Right renal pelvis (tissue), 4 donors: ENCODE measurements at regions not wholly inside any gene's neighbourhood (a gene's known extent, or its start where the extent isn't known, plus 50 kb on each side); places are given as distances from the start of the nearest gene placed in this dataset.
"Not testable (repeated sequence)": the region's sequence is repeated elsewhere in the genome, so short reads cannot be mapped to it uniquely, and the experiment has no call there.

ENCODE experiments used
- DNase-seq, 4 donors: peaks; one replicate each; pipeline ENCODE4 v3.0.0-alpha.2; 2013; ENCODE audit warnings: low read depth in 4 of 4, low spot score in 3 of 4, missing footprints in 1 of 4

GRCh38 chrX:36642052-36642451 lies 366.1 kb upstream of the FAM47C start:
- no peak for DNase-seq

DNA sequence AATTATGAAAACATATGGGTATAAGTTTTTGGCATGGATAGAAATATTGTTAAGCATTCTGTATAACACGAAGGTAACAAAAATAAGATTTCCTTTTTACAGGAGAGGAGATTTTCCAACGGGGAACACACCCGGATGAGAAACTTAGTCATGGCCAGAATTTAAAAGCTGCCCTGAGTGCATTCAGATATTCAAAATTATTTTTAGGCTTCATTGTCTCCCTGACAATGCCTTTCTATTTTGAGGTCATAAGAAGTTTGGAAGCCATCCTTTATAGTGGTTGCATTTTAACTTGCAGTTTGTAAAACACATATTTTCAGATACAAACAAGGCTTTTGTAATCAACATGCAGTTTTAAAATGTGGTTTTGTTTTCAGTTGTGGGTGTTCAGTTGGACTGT lies 357.5 kb upstream of the FAM47C start:
- no peak for DNase-seq

- DNase-seq: no peak
Measured at GRCh38 chrX:36683507-36683906, 324.7 kb upstream of the FAM47C start.

- no peak for DNase-seq
Measured at GRCh38 chrX:36684053-36684452, 324.1 kb upstream of the FAM47C start.

- DNase-seq: no peak
Measured at GRCh38 chrX:36721990-36722389, 286.2 kb upstream of the FAM47C start.

- no peak for DNase-seq
Measured at GRCh38 chrX:36753602-36754001, 254.6 kb upstream of the FAM47C start.

GRCh38 chrX:36787752-36788151 lies 220.4 kb upstream of the FAM47C start:
- DNase-seq: no peak

GRCh38 chrX:36803151-36803550 lies 205.0 kb upstream of the FAM47C start:
- no peak for DNase-seq

DNA sequence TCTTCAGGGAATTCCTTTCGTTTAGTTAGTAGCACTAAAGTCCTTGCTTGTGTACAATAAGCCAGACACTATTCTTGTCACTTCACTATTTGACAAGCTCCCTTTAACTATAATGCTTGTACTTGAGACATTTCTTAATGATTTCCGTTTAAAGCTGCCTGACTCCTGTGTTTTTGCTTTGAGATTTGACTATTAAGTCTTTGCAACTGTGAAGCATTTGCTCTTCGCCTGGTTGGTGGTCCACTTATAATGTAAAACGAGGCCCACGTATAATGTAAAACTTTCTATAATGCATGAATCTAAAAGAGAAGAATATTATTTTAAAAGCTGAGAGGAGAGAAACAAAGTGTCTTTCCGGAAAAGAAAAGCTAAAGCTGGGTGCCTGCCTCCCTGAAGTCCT lies 204.1 kb upstream of the FAM47C start:
- no peak for DNase-seq

- no peak for DNase-seq
Measured at GRCh38 chrX:36844857-36845256, 163.3 kb upstream of the FAM47C start.

- DNase-seq: no peak
Measured at GRCh38 chrX:36847496-36847895, 160.7 kb upstream of the FAM47C start.

GRCh38 chrX:36849407-36849806 lies 158.8 kb upstream of the FAM47C start:
- no peak for DNase-seq

GRCh38 chrX:36856849-36857248 lies 151.3 kb upstream of the FAM47C start:
- no peak for DNase-seq

DNA sequence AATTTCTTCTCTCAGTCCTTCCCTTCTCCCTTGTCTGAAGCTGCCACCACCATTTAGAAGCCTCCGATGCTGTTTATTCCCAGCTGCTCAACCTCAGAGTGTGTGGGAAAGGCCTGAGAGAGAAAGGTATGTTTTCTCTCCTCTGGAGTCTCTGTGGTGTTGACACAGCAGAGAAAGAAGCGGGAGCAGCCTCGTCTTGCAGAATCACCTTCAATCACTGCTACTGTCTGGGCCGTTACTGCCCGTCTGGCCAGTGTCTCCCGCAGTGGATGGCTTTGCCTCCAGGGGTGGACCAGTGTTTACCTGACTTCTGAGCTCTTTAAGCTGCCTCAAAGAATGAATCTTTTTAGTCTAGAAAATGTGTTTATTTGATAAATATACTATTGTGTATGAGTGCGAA lies 148.9 kb upstream of the FAM47C start:
- no peak for DNase-seq

DNA sequence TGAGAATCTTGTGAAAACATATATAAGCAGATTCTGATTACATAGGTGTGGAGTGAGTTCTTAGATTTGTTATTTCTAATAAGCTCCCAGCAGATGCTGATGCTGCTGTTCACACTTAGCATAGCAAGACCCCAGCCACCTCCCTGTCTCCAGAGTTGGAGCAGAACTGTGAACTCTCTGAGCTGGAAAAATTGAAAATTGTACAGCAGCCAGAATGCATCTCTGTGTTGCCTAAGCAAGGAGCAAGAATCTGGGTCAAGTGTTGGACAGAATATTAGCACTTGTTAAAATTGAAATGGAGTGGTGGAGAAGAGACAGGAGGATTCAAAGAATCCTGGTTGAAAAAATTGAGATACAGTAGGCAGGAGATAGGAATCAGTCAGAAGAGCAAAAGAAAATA lies 146.6 kb upstream of the FAM47C start:
- no peak for DNase-seq

DNA sequence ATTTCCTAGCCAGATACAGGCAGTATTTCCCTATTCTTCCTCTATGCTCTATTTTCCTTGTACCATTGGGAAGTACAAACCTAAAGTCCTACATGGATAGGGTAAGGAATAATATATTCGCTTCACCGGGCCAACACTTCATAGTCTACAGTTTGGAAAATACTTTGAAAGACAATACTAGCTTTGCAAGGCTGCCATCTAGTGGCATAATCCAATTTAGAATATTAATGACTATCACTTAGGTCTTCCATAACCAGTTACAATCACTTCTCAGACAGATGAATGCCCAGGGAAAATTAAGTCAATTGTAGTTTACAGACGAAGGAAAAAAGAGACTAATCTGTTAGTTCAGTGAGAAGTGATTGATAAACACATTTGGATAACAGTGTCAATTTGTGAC lies 141.0 kb upstream of the FAM47C start:
- peak in 2 of 4 donors; percentile 11 to 13 for DNase-seq

GRCh38 chrX:36868592-36868991 lies 139.6 kb upstream of the FAM47C start:
- DNase-seq: no peak

DNA sequence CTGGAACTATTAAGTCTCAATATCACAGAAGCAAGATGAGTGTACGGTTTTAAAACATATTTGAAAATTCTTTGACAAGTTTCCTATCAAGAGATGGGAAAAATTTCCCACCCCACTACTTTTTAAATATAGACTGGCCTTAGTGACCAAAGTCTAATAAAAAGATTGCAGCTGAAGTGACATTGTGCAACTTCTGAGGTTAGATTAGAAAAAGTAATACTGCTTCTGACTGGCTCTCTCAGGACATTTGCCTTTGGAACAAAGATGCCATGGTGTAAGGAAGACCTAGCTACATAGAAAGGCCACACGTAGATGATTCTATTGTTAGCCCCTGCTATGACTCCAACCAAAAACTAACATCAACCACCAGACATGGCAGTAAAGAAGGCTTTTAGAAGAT lies 138.7 kb upstream of the FAM47C start:
- DNase-seq: no peak

GRCh38 chrX:36897690-36898089 lies 110.5 kb upstream of the FAM47C start:
- DNase-seq: no peak

DNA sequence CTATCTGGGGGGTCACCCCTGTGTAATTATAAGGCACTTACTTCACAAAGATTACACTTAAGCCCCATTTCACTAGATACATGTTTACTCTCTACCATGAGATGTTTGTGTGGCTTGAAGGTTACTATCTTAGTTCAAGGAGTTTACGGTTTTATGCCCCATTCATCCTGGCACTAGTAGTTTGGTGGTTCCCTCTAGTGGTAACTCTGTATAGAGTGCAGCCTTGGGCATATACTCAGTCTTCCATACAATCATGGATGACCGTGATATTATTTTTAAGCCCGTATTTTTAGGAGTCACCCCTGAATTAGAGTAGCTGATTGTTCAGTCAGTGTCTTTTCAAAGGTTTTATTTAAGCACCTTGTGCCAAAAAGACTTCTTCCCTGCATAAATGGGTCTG lies 109.9 kb upstream of the FAM47C start:
- DNase-seq: no peak

- DNase-seq: not testable (repeated sequence)
Measured at GRCh38 chrX:36904561-36904960, 103.6 kb upstream of the FAM47C start.

GRCh38 chrX:36908801-36909675 lies 99.1 kb upstream of the FAM47C start:
- no peak for DNase-seq

DNA sequence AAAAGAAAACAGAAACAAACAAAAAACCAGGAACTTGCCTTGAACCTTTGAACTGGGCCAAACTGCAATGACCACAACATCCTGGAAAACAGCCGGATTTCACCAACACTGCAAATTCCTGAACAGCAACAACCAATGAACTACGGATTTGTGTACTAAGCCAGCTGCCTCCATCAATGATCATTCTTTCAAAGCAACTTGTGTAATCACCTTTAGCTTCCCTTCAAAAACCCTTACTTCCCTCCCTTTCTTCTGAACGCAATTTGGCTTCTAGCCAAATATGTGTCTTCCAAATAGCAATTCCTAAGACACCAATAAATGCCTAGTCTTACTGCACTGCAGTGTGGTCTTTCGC lies 98.5 kb upstream of the FAM47C start:
- DNase-seq: no peak
